HG03469 (cell line): ENCODE measurements at regions not wholly inside any gene's neighbourhood (a gene's known extent, or its start where the extent isn't known, plus 50 kb on each side); places are given as distances from the start of the nearest gene placed in this dataset.
A peak's percentile ranks its signal among the peaks of the same experiment; 100 is the strongest.

Experiments
- ATAC-seq: cut with Tn5 transposase; IDR thresholded peaks from one replicate; pipeline ENCODE4 v1.9.1; 2021; ENCODE audit warnings: mild to moderate bottlenecking, moderate library complexity, moderate number of reproducible peaks; ENCODE audit not compliant: unreplicated experiment

DNA sequence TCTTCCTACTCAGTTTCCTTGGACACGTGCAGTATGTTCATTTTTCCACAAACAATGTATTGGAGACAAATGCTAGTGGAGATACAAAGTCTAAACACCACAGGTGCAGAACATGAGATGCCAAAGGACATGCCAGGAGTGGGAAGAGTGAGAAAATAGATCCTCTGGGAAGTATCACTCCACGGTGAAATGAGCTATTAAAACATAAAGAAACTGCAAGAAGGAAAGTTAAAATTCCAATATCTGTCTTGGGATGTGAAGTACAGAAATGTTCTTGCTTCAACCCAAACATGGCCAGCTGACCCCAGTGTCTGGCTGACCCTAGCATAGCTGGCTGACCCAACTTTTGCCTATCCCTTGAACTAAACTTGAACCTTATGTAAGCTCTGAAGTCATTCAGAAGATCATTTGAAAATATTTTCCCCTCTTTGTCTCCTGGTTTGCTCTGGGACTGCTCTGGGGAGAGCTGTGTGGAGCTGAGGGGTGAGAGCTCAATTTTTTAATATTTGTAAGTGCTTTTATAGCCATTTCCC is 59.5 kb downstream of the FZD1 start:
- ATAC-seq, result no peak

GRCh38 chr7:91324663-91325062 is 60.4 kb downstream of the FZD1 start:
- ATAC-seq, result no peak

GRCh38 chr7:91325726-91326125 is 61.5 kb downstream of the FZD1 start:
- no peak for ATAC-seq

DNA sequence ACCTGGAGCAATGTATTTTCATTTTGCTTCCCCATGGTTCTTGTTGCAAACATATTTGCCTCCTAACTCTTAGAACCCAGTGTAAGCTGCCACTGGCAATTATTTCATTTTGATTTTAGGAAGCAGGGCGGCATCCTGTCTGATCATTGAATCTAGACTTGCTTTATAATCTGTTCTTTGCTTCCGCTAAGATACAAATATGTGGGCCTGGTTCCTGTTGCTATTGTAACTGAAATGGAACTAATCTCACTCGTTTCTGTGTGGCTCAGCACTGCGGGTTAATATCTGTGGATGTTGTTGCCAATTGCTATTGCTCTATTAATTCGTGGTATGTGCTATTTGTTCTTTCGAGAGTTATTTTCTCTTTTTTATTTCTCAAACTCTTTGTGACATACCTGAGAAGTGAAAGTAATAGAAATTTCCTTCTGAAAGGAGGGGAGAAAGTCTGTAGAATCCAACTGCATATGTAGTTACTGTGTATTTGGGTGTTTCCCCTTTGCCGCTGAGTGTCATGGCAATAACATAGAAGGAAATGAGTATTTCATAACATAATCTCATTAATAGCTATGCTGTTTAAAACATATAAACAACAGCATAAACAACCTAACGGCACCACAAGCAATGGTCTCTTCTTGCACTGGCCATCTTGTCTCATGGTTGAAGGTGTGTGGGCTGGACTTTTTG is 62.4 kb downstream of the FZD1 start:
- ATAC-seq, result no peak

- ATAC-seq, result no peak
These were observed 63.1 kb downstream of the FZD1 start for GRCh38 chr7:91327346-91327745.

DNA sequence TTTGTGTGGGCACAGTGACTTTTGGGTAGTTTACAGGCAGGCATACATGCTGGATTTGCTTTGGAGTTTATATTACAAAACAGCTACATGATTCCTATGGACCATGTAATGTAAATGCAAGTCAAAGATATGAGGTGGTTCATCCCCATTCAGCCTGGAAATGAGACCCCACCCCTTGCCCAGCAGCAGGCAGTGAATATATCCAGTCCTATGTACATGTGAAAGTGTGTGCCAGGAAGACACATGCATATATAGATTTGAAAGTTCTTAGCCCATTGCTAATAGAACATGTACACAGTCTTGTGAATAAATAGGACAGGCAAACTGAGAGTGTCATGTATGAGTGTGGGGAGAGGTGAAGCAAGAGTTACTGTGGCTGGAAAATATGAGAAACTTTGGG is 65.3 kb downstream of the FZD1 start:
- ATAC-seq, result no peak

GRCh38 chr7:91330191-91330808 is 66.1 kb downstream of the FZD1 start:
- no peak for ATAC-seq

DNA sequence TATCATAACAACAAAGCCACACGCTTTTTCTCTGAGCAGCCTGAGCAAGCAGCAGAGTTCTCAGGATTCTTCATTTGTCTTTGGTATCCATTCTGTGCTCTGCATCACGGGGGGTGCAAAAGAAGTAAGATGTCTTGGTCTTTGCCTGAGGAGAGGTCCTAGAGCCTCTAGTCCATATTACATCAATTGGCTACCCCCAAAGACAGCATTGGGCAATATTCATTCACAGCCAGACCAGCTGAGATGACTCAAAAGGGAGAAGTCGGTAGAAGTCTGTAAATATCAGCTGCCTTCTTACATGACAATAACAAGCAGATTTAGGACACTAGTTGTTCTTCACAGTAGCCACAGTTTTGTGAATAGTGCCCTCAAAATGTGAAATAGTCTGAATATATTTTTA is 66.6 kb downstream of the FZD1 start:
- no peak for ATAC-seq

DNA sequence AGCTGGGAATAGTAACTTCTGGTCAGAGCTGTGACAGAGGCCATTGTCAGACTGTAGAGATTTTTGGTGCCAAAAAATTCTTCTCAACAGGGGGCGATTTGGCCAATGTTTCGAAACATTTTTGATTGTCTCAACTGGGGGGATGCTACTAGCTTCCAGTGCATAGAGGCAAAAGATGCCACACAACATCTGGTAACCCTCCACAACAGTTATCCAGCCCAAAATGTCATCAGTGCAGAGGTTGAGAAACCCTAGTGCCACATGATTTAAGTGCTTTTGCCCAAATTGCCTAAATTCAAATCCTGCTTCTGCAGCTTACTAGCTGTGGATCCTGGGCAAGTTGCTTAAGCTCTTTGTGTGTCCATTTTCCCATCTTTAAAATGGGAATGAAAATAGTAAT is 71.9 kb downstream of the FZD1 start:
- no peak for ATAC-seq

GRCh38 chr7:91338226-91339020 is 74.2 kb downstream of the FZD1 start:
- no peak for ATAC-seq

- no peak for ATAC-seq
These were observed 78.1 kb downstream of the FZD1 start for GRCh38 chr7:91342346-91342745.

GRCh38 chr7:91343420-91343960 is 79.3 kb downstream of the FZD1 start:
- ATAC-seq, result no peak

DNA sequence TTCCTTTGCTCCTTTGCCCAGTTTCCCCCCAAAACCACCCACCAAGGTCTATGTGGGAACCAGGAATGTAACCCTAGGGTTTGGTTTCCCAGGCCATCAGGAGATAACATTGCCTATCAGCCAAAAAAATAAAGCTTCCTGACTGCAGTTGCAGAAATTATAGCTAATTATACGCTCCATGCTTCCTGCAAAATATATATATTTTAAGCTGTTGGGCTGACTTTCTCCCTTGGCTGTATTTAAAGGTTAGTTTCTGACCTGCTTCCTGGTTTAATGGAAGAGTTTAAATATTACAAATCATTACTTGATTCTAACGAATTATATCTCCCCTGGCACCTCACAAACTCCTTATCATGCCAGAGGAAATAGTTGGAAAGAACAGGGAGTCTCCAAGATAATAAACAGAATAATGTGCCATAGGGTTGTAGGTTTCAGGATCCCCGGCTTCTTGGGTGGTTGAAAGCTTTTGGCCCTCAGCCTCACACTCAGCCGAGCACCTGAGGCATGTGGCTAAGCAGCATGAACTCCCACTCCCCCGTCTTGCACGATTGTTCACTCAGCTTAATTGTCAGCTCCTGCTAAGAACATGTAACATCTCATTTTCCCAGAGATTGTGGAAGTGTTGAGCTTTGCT is 79.9 kb downstream of the FZD1 start:
- ATAC-seq, result no peak

GRCh38 chr7:91344911-91345310 is 80.7 kb downstream of the FZD1 start:
- peak; percentile 65 for ATAC-seq

- peak; percentile 64 for ATAC-seq
These were observed 81.2 kb downstream of the FZD1 start for GRCh38 chr7:91345449-91345848.

DNA sequence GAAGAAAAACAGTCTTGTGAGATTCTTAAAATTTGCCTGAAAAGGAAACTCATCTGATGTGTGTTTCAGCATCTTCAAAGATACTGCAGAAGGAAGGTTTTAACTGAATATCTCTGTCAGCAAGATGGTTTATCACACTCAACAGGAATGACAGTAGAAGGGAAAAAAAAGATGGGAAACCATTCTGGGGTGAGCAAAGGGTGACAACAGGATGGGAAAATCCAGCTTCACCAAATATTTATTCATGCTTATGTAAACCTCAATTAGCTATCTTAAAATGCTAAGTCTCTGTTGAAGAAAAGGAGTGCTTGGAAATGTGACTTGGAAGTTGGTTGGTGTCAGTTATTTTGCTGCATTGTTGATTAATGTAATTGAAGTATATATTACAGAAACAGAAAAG is 82.2 kb downstream of the FZD1 start:
- ATAC-seq, result no peak

DNA sequence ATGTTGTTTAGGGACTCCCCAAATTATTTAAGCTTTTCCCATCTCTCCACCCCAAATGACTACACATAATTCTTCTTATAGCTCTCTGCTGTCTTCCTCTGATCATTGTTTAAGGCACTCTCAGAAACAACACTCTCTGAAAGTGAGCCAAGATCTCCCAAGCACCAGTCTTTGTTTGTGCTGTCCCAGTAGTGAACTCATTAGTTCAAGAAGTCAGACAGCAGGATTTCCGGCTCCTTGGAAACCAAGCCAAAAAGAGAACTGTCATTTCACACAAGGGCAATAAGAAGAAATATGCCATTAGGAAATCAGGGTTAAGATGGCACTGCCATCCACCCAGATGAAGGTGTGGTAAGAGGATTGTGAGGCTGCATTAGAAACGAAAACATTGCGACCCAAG is 83.1 kb downstream of the FZD1 start:
- no peak for ATAC-seq

- ATAC-seq, result no peak
These were observed 84.5 kb downstream of the FZD1 start for GRCh38 chr7:91348711-91349110.

DNA sequence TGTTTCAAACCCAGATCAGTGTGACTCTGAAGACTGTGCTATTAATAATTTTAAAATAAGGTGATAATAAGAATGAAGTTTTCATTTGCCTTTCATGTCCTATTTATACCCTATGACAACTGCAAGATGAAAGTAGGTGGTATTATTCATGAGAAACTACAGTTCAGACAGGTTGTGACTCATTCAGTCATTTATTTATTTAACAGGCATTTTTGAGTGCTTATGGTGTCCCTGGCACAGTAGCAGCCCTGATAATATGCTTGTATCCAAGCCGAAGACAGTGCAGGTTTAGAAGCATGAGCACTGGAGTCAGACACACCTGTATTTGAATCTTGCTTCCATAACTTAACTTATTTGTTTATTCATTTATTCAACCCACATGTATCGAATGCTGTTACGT is 87.1 kb downstream of the FZD1 start:
- no peak for ATAC-seq

DNA sequence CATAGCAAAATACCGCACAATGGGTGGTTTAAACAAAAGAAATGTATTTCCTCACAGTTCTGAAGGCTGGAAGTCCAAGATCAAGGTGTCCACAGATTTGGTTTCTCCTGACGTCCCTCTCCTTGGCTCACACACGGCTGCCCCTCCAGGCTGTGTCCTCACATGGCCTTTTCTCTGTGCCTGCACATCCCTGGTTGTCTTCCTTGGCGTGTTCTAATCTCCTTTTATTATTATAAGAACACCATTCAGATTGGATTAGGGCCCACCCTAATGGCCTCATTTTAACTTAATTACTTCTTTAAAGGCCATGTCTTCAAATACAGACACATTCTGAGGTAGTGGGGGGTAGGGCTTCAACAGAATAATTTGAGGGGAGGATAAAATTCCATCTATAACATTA is 87.9 kb downstream of the FZD1 start:
- no peak for ATAC-seq

DNA sequence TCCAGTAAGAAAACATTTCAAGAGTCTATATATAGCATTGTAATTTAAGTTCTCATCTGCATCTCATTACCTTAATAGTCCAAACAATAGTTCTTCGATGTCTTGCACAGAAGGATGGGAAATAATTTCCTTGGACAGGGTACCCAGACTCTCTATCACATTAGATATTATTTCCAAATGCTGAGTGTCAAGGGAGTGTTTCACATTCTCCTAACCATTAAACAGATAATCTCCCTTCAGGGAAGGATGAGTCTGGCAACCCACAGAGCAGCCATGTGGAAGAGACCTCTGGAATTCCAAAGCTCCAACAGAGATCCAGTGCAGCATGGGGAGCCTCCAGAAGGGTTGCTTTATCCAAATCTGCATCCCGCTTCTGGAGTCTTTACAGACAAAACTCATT is 89.6 kb downstream of the FZD1 start:
- no peak for ATAC-seq
